NCI-H1694 (cell line): ENCODE measurements at regions not wholly inside any gene's neighbourhood (a gene's known extent, or its start where the extent isn't known, plus 50 kb on each side); places are given as distances from the start of the nearest gene placed in this dataset.
"Not testable (repeated sequence)": the region's sequence is repeated elsewhere in the genome, so short reads cannot be mapped to it uniquely, and the experiment has no call there.

Source experiments
- DNase-seq: peaks from one replicate; lab custom pipeline; 2025; lab: John Stamatoyannopoulos, UW

- no peak for DNase-seq
Measured at GRCh38 chr12:83559650-83560049, 872.9 kb downstream of the TMTC2 start.

GRCh38 chr12:83556040-83556439, 869.3 kb downstream of the TMTC2 start:
- DNase-seq = not testable (repeated sequence)

GRCh38 chr12:83541446-83541845, 854.7 kb downstream of the TMTC2 start:
- peak; percentile 19 for DNase-seq

GRCh38 chr12:83538361-83538965, 851.8 kb downstream of the TMTC2 start:
- no peak for DNase-seq

- DNase-seq = no peak
Measured at GRCh38 chr12:83537428-83538053, 850.8 kb downstream of the TMTC2 start.

GRCh38 chr12:83536496-83536895, 849.8 kb downstream of the TMTC2 start:
- no peak for DNase-seq

- no peak for DNase-seq
Measured at GRCh38 chr12:83528571-83528970, 841.9 kb downstream of the TMTC2 start.

- no peak for DNase-seq
Measured at GRCh38 chr12:83527810-83528209, 841.1 kb downstream of the TMTC2 start.

- DNase-seq = no peak
Measured at GRCh38 chr12:83515306-83516026, 828.8 kb downstream of the TMTC2 start.

GRCh38 chr12:83514372-83514771, 827.7 kb downstream of the TMTC2 start:
- no peak for DNase-seq

GRCh38 chr12:83506841-83507240, 820.1 kb downstream of the TMTC2 start:
- DNase-seq = no peak

GRCh38 chr12:83505586-83505985, 818.9 kb downstream of the TMTC2 start:
- no peak for DNase-seq

GRCh38 chr12:83499894-83500293, 813.2 kb downstream of the TMTC2 start:
- DNase-seq = not testable (repeated sequence)

GRCh38 chr12:83477696-83478095, 791.0 kb downstream of the TMTC2 start:
- DNase-seq = no peak

GRCh38 chr12:83476695-83477690, 790.3 kb downstream of the TMTC2 start:
- no peak for DNase-seq

GRCh38 chr12:83476006-83476405, 789.3 kb downstream of the TMTC2 start:
- DNase-seq = no peak

- DNase-seq = no peak
Measured at GRCh38 chr12:83474369-83474768, 787.7 kb downstream of the TMTC2 start.

GRCh38 chr12:83473408-83474095, 786.8 kb downstream of the TMTC2 start:
- DNase-seq = no peak

- no peak for DNase-seq
Measured at GRCh38 chr12:83472772-83473171, 786.1 kb downstream of the TMTC2 start.

GRCh38 chr12:83472350-83472749, 785.6 kb downstream of the TMTC2 start:
- no peak for DNase-seq

- DNase-seq = no peak
Measured at GRCh38 chr12:83471341-83471740, 784.6 kb downstream of the TMTC2 start.
